NCI-H1694 treated with DMSO at 0.1 percent for 48 hours (cell line): ENCODE measurements at regions not wholly inside any gene's neighbourhood (a gene's known extent, or its start where the extent isn't known, plus 50 kb on each side); places are given as distances from the start of the nearest gene placed in this dataset.
"Not testable (repeated sequence)": the region's sequence is repeated elsewhere in the genome, so short reads cannot be mapped to it uniquely, and the experiment has no call there.

Experiments
- DNase-seq: peaks from one replicate; lab custom pipeline; 2025; lab: John Stamatoyannopoulos, UW

DNA sequence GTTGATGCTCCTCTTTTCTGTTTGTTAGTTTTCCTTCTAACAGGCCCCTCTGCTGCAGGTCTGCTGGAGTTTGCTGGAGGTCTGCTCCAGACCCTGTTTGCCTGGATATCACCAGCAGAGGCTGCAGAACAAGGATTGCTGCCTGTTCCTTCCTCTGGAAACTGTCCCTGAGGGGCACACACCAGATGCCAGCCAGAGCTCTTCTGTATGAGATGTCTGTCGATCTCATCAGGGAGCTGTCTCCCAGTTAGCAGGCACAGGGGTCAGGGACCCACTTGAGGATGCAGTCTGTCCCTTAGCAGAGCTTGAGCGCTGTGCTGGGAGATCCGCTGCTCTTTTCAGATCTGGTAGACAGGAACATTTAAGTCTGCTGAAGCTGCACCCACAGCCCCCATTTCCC lies 422.3 kb upstream of the SYNCRIP start:
- DNase-seq, result not testable (repeated sequence)

DNA sequence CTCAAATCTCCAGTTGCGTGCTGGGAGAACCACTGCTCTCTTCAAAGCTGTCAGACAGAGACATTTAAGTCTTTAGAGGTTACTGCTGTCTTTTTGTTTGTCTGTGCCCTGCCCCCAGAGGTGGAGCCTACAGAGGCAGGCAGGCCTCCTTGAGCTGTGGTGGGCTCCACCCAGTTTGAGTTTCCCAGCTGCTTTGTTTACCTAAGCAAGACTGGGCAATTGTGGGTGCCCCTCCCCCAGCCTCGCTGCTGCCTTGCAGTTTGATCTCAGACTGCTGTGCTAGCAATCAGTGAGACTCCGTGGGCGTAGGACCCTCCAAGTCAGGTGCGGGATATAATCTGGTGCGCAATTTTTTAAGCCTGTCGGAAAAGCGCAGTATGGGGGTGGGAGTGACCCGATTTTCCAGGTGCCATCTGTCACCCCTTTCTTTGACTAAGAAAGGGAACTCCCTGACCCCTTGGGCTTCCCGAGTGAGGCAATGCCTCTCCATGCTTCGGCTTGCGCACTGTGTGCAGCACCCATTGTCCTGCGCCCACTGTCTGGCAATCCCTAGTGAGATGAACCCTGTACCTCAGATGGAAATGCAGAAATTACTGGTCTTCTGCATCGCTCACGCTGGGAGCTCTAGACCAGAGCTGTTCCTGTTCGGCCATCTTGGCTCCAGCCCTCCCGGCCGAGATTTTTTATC lies 414.8 kb upstream of the SYNCRIP start:
- not testable (repeated sequence) for DNase-seq

DNA sequence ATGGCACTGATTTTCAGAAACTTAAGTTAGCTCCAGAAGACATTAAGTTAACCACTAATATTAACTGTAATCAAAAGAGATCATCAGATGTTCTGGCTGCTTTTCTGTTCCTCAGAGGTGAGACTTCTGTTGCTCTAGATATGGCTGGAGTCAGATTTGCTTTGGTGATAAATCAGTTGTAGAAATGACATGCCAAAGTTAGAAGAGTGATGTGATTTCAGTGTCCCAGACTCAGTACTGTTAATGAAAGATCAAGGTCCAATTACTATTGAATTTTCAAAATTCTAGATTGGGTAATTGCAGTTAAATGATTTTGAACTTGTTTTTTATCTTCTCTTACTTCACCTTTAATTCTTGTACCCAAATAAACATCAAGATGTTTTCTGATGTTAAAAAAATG lies 402.4 kb upstream of the SYNCRIP start:
- no peak for DNase-seq

DNA sequence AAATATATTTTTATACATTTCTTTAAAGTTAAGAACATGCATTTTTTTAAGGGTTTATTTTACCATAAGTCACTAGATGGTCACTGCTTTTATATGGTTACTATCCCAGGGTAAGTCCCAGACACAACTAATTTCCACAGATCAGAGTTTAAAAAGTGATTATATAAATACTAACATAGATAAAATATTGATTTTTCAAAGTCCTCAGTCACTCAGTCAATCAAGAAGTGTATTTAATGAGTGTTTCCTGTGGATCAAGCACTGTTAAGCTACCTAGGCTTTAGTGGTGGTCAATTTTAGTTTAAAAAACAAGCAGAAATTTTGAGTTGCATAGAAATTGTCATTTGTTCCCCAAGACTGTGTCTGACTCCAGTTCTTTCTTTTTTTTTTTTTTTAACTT lies 399.5 kb upstream of the SYNCRIP start:
- DNase-seq, result no peak

DNA sequence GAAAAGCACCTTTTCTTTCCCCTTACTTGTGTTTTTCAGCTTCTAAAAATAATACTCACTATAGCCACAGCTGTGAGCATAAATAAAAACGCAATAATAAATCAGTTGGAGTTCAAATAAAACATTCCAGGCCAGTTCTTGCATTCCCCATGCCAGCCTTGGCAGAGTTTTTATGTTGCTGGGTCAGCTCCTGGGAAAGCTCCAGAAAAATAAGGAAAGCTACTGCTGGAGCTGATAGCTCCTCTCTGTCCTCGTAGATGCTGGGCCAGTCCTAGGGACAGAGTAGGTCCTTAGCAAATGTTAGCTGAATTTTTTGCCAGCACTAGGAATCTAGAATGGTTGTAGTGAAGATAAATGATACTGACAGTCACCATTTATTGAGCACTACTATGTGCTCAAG lies 389.0 kb upstream of the SYNCRIP start:
- DNase-seq, result no peak

DNA sequence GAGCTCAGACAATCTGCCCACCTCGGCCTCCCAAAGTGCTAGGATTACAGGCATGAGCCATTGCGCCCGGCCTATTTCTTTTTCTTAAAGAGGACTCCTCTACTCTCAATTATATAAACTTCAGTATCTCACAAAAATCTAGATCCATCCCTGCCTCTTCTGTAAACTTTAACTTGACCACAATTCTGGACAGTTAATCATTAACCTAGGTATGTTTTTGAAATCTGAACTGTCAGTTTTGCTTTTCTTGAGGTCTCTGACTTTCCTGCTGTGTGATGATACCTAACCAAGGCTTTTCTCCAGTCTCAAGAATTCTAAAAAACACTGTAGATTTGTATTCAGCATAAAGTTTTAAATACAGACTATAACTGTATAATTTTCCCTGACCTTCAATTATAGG lies 388.2 kb upstream of the SYNCRIP start:
- DNase-seq, result no peak

DNA sequence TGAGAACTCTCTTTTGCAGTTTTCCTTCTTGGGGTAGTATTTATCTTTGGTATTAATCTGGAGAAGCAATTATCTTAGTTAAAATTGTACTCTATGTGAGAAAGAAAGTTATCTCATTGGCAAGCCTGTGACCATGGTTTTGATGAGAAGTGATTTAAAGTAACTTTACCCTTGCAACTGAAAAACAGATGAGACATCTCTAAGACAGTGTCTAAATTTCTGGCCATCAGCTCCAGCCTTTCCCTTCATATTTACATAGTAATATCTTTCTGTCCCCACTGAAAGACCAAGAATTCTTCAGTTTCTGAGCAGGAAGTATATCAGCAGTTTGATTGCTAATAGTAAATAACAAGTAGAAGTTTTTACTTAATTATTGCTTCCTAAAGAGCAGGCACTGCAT lies 386.1 kb upstream of the SYNCRIP start:
- DNase-seq, result no peak

DNA sequence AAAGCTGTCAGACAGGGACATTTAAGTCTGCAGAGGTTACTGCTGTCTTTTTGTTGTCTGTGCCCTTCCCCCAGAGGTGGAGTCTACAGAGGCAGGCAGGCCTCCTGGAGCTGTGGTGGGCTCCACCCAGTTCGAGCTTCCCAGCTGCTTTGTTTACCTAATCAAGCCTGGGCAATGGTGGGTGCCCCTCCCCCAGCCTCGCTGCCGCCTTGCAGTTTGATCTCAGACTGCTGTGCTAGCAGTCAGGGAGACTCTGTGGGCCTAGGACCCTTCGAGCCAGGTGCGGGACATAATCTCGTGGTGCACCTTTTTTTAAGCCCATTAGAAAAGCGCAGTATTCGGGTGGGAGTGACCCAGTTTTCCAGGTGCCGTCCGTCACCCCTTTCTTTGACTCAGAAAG lies 384.2 kb upstream of the SYNCRIP start:
- not testable (repeated sequence) for DNase-seq

DNA sequence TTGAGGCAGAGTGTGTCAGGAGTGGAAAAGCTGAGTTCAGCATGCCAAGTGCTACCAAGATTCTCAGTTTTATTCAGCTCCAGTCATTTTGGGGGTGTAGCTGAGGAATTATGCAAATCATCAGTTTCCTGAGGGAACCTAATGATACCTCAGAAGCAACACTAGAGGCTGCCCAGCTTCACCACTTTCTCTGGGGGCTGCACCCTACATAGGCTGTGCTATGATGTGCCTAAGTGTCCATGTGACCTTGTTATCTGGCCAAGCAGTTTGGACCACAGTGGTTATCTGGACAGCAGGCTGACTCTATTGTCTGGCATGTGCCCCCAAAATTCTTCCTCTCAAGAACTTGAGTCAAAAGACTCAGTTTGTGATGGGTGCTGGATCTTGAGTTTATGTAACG lies 374.6 kb upstream of the SYNCRIP start:
- DNase-seq, result no peak

DNA sequence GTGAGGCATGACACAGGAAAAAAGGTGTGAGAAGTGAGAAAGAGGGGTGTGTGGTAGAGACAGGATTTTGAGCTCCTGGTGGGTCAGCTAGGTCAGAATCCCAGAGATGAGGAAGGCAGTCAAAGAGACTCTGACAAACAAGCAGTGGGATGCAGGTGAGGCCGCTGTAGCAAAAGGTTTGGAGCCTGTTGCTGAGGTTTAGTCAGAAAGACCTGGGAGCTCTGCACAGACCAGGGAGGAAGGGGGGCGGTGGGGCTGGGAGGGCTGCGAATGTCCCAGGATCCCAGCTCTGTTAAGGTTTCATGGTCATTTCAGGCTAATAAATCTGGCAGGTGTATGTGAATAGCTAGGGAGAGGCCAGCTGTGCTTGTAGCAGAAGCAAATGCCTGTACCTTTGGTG lies 373.9 kb upstream of the SYNCRIP start:
- no peak for DNase-seq

DNA sequence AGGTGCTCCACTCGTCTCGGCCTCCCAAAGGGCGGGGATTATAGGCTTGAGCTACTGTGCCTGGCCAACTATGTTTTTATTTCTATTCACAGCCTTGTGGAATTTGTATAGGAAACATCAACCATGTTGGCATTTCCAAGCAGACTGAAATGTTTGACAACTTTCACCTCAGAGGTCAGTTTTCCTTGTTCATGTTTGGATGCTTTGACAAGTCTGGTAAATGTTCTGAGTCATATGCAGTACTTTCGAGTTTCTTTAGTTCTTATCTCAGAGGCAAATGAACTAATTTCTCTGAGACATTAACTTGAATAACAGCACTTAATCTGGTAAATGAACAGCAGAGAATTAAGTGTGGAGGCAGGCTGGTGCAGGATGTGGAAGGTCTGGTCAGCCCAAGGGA lies 373.4 kb upstream of the SYNCRIP start:
- DNase-seq, result no peak

DNA sequence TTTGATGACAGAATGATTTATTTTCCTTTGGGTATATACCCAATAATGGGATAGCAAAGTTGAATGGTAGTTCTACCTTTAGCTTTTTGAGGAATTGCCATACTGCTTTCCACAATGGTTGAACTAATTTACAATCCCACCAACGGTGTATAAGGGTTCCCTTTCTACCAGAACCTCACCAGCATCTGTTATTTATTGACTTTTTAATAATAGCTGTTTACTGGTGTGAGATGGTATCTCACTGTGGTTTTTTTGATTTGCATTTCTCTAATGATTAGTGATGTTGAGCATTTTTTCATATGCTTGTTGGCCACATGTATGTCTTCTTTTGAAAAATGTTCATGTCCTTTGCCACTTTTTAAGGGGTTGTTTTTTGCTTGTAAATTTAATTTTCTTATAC lies 370.3 kb upstream of the SYNCRIP start:
- DNase-seq, result not testable (repeated sequence)

DNA sequence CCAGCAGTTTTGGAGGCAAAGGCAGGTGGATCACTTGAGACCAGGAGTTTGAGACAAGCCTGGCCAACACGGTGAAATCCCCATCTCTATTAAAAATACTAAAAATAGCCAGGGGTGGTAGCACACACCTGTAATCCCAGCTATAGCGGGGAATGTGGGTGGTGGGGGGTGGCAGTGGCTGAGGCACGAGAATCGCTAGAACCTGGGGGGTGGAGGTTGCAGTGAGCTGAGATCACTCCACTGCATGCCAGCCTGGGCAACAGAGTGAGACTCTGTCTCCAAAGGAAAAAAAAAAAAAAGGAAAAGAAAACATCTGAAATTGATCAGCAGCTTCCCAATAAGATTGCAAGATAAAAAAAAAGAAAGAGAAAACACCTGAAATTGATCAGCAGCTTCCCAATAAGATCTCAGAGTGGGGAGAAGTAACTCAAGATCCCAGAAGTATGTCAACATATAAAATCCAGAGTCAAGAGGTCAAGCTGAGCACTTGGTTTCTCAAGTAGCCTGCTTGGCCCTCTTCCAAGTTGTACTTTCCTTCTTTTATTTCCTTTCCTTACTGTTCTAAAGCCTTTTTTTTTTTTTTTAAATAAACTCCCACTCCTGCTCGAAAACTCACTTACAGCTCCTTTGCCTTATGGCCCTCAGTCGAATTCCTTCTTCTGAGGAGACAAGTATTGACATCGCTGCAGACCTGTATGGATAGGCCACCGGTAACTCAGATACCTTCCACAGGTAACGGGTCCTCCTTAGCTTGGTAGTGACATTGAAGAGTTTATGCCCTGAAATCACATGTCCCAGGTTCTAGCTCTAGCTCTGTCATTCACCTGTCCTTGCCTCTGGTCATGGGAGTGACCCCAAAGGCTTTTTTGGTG lies 368.5 kb upstream of the SYNCRIP start:
- no peak for DNase-seq

DNA sequence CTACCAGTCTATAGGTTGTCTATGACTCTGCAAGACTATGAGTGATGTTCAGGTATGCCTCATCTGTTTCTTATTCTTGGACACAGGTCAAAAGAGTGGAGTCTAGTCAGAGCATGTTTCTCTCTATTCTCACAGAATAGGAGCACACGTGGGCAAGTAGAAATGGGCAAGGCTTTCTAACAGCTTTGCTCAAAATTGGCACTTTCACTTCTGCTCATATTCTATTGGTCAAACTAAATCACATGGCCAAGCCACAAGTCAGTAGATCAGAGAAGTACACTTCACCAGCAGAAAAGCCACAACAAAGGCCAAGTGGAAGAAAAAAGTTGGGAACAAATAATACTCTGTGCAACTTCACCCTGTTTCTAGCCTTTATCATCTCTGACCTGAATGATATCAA lies 354.5 kb upstream of the SYNCRIP start:
- no peak for DNase-seq

DNA sequence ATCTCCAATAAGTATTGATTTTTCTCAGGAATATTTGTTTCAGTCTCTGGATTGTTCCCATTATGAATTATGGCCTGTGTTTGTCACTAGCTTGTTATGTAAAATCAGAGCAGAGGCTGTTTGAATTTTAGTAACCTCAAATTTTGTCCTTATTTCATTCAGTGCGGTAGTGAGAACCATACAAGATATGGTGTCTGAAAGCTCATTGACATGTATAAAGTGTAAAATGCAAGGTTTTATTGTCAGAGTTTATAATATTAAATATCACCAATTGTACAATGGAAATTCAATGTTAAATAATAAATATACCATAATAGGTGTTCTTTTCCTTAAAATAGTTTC lies 353.3 kb upstream of the SYNCRIP start:
- no peak for DNase-seq

DNA sequence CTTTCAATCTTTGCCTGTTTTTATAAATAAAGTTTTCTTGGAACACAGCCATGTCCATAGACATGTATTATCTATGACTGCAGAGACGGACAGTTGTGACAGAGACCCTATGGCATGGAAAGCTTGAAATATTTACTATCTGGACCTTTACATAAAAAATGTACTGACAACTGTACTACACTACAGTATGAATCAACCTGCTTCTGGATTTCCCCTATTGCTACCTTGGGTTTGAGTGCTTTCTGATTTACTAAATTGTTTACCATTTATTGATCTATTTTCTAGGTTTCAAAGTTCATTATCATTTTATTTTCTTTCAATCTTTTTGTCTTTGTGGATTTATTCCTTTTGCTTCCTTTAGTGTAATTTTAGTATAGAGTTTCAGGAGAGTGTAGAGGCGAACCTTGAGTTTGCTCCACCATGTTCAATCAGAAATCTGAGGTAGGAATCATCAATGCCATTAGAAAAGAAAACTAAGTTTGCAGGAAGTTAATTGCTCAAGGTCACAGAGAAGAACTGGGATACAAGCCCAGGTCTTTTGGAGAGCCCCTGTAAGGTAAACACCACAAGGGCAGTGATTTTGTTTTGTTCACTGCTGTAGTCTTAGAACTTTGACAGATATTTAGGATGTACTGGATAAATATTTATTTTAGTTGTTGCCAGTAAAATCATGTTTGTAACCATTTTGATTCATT lies 352.8 kb upstream of the SYNCRIP start:
- no peak for DNase-seq

DNA sequence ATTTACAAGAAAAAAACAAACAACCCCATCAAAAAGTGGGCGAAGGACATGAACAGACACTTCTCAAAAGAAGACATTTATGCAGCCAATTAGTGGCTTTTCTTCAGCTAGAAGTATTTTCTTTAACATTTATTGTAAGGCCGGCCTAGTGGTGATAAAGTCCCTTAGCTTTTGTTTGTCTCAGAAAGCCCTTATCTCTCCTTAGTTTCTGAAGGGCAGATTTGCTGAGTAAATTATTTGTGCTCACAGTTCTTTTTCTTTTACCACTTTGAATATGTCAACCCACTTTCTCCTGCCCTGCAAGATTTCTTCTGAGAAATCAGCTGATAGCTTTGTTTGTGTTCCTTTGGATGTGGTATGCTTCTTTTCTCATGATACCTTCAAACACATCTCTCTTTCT lies 344.0 kb upstream of the SYNCRIP start:
- DNase-seq, result no peak

DNA sequence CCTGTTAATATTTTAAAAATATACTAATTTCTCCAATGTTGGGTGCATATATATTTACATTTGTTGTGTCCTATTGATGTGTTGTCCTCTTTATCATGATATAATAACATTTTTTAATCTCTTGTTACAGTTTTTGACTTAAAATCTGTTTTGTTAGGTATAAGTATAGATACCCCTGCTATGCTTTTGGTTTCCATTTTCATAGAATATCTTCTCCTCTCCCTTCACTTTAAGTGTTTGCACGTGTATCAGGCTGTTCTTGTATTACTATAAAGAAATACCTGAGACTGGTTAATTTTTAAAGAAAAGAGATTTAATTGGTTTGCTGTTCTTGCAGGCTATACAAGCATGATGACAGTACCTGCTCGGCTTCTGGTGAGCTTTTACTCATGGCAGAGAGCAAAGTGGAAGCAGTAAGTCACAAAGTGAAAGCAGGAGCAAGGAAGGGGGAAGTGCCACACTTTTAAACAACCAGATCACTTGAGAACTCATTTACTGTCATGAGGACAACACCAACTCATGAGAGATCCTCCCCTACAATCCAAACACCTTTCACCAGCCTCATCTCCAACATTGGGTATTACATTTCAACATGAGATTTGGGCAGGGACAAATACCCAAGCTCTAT lies 340.5 kb upstream of the SYNCRIP start:
- DNase-seq, result no peak

DNA sequence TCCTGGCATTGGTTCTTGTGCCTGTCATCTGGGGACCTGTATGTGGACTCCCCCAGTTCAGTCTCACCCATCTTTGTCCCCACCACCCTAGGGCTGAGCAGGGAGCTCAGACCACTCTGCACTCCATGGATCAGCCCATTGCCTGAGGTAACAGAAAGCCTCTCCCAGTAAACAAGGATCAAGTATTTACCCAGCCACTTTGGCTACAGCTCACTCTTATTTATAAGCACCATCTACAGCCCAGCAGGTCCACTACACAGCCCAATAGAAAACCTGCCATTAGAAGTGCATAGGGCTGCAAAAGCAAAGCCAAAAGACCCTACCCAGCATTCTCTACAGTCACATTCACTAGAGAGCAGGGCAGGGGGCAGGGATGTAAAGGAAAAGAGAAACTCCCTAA lies 335.0 kb upstream of the SYNCRIP start:
- DNase-seq, result no peak

DNA sequence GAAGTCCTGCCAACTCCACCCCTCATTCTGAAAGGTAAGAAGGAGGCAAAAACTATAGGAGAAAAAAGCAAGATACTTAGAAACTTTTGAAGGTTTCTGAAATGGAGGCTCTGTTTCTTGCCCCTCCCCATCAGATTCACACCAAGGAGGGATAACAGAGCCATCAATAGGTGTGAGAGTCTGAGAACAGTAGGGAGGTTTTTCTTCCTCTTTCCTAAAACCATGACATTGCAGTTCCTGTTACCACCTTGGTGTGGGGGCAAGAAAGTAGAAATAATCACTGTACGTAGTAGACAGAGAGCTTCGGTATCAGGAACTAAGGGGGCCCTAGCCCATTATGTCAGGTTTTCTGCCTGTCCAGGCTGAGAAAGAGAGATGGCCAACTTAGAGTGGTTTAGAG lies 333.3 kb upstream of the SYNCRIP start:
- no peak for DNase-seq

DNA sequence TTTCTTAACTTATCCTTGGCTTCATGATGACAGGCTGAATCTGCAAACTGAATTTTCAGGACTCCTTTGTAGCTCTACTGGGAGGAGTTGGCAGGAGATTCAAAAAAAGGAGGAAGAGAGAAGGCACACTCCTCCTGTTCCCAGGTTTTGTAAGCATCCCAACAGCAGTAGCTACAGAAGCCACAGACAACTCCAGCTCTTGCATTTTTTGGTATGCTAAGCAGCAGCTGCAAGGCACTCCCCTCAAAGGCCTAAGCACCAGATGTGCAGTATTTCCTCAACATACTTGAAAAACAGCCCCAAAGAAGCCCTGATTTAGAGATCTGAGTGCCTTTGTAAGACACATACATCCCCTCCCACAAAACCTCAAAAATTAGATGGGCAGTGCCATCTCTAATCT lies 328.6 kb upstream of the SYNCRIP start:
- DNase-seq, result no peak

DNA sequence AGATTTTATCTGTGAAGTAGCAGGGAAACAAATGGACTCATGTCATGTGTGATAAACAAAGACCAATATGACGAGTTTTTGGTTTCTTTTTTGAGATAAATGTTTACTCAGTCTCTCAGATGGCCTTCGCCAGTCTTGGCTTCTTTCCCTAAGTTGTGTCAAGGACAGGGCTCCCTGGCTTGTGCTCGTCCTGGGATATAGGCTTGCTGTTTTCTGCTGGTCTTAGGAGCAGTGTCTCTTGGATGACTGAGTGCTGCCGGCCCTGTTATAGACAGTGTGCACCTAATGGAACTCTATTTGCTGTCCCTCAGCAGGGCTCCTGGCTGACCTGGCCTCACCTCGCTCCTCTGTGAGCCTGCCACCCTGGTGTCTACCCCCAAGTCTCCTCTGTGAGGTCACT lies 324.1 kb upstream of the SYNCRIP start:
- DNase-seq, result no peak

DNA sequence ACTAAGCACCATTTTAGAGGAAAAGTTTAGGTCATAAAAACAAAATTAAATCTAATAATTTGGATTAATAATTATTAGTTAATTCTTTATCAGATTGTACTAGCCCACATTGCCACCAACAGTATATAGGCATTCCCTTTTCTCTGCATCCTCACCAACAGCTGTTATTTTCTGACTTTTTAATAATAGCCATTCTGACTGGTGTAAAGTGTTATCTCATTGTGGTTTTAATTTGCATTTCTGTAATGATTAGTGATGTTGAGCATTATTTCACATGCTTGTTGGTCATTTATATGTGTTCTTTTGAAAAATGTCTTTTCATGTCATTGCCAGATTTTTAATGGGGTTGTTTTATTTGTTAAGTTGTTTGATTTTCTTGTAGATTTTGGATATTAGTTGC lies 319.1 kb upstream of the SYNCRIP start:
- no peak for DNase-seq
